ENCODE measurements at regions not wholly inside any gene's neighbourhood (a gene's known extent, or its start where the extent isn't known, plus 50 kb on each side); places are given as distances from the start of the nearest gene placed in this dataset.

- no peak for TF ChIP-seq CTCF (IDR thresholded peaks at IDR 0.05)
- no peak for TF ChIP-seq POLR2A (IDR thresholded peaks at IDR 0.05)
These were observed 73.7 kb upstream of the ADAMTS2 start for GRCh38 chr5:179418972-179419371.
